Right lobe of liver (tissue), 6 donors: ENCODE measurements at regions not wholly inside any gene's neighbourhood (a gene's known extent, or its start where the extent isn't known, plus 50 kb on each side); places are given as distances from the start of the nearest gene placed in this dataset.

Experiments used
- ATAC-seq, 4 donors: fragments of 200-7000 bp; cut with Tn5 transposase; one replicate each; pipeline ENCODE4 v1.9.1; 2020; ENCODE audit warnings: mild to moderate bottlenecking in 4 of 4, moderate library complexity in 4 of 4
- DNase-seq, 3 donors: peaks; one replicate each; pipeline ENCODE4 v3.0.0-alpha.2; 2020
- H3K27ac ChIP-seq, 3 donors: fragments of 200-600 bp; one replicate each; pipeline ENCODE4 v1.8.0; 2022
- H3K27me3 ChIP-seq, 2 donors: fragments of 200-600 bp; one replicate each; pipeline ENCODE4 v1.8.0; 2022
- H3K36me3 ChIP-seq, 4 donors: fragments of 200-600 bp; sonication (generic) in 1 of 4; one replicate each; pipeline versions ENCODE4 v1.5.1 to v1.8.0; 2017 to 2022; ENCODE audit warnings: control low read depth in 1 of 4
- H3K4me1 ChIP-seq, 4 donors: fragments of 200-600 bp; sonication (generic) in 1 of 4; one replicate each; pipeline versions ENCODE4 v1.5.1 to v1.8.0; 2017 to 2022; ENCODE audit warnings: control low read depth in 1 of 4
- H3K4me3 ChIP-seq, 3 donors: fragments of 200-600 bp; one replicate each; pipeline ENCODE4 v1.8.0; 2022
- H3K9me3 ChIP-seq, 4 donors: fragments of 200-600 bp; sonication (generic) in 1 of 4; one replicate each; pipeline versions ENCODE4 v1.5.1 to v1.8.0; 2017 to 2022; ENCODE audit warnings: control low read depth in 1 of 4
- CTCF ChIP-seq, 4 donors: fragments of 200-600 bp in 3 of 4; fragments of 450-650 bp in 1 of 4; IDR thresholded peaks; one replicate each; pipeline versions ENCODE4 v1.5.1 to v1.8.0; 2016 to 2022; ENCODE audit warnings: antibody characterized with exemption in 4 of 4, mild to moderate bottlenecking in 2 of 4
- POLR2A ChIP-seq: fragments of 450-650 bp; IDR thresholded peaks from one replicate; pipeline ENCODE4 v1.6.1; 2017; ENCODE audit warnings: antibody characterized with exemption, mild to moderate bottlenecking
- WGBS: methylation state at CpG from one replicate; pipeline ENCODE4 v1.1.6; 2018; ENCODE audit warnings: low coverage, low lambda C conversion rate; ENCODE audit not compliant: insufficient coverage; ENCODE audit errors: missing lambda C conversion rate; 5-methylcytosine and 5-hydroxymethylcytosine counted together
- intact Hi-C, 2 donors: fragments of 100-400 bp; cut with DNase I; formaldehyde crosslinking; loops; one replicate each; pipeline versions ENCODE4 v1.11.2 to v1.14.1; 2022
- donor health status: DM: no; HTN: yes; CAD: no.
- donor health status: DM: no; HTN: no; CAD: no.
- donor health status: DM: no; HTN: no; CAD: no.
- donor health status: DM: no; HTN: yes; CAD: no.
- donor health status: DM: no; HTN: yes; CAD: no.

- Histone ChIP-seq H3K36me3 (no peaks in the 10 kb centered on the region), H3K4me3 (no peak overlapping the region), H3K27me3 (no peaks in the 10 kb centered on the region), H3K27ac (no peak overlapping the region), H3K9me3 (no peaks in the 10 kb centered on the region), H3K4me1 (no peaks in the 10 kb centered on the region)
- intact Hi-C loops = no loop called here
- DNase-seq (no peak), ATAC-seq (no peak)
- TF ChIP-seq CTCF (IDR thresholded peaks at IDR 0.05) (no peak), POLR2A (no peak)
These were observed 162.3 kb upstream of the ZNF462 start for GRCh38 chr9:106700676-106701075.

- TF ChIP-seq POLR2A (no peak), CTCF (IDR thresholded peaks at IDR 0.05) (no peak)
- no peak overlapping the region for H3K27ac ChIP-seq
- WGBS = 77% methylated on average over 1 of the region's 1 CpG
- H3K36me3 ChIP-seq = no peaks in the 10 kb centered on the region
- intact Hi-C loops = no loop called here
- no peaks in the 10 kb centered on the region for H3K4me1 ChIP-seq
- ATAC-seq (no peak), DNase-seq (no peak)
- no peaks in the 10 kb centered on the region for H3K9me3 ChIP-seq
- no peaks in the 10 kb centered on the region for H3K27me3 ChIP-seq
- H3K4me3 ChIP-seq = no peak overlapping the region
These were observed 161.4 kb upstream of the ZNF462 start for GRCh38 chr9:106701611-106702010.

GRCh38 chr9:106704056-106704615 is 158.8 kb upstream of the ZNF462 start:
- Histone ChIP-seq H3K27ac (no peak overlapping the region), H3K9me3 (no peaks in the 10 kb centered on the region), H3K4me3 (no peak overlapping the region), H3K4me1 (no peaks in the 10 kb centered on the region), H3K27me3 (no peaks in the 10 kb centered on the region), H3K36me3 (no peaks in the 10 kb centered on the region)
- no peak for TF ChIP-seq POLR2A
- no peak for TF ChIP-seq CTCF (IDR thresholded peaks at IDR 0.05)
- 70% methylated on average over 2 of the region's 5 CpGs for WGBS
- DNase-seq (no peak), ATAC-seq (no peak)
- intact Hi-C loops = no loop called here

GRCh38 chr9:106707291-106707690 is 155.7 kb upstream of the ZNF462 start:
- 25% methylated on average over 1 of the region's 1 CpG for WGBS
- no peak overlapping the region for H3K27ac ChIP-seq
- H3K4me3 ChIP-seq = no peak overlapping the region
- H3K36me3 ChIP-seq = no peaks in the 10 kb centered on the region
- DNase-seq (no peak), ATAC-seq (no peak)
- H3K27me3 ChIP-seq = no peaks in the 10 kb centered on the region
- H3K9me3 ChIP-seq = no peaks in the 10 kb centered on the region
- no peaks in the 10 kb centered on the region for H3K4me1 ChIP-seq
- intact Hi-C loops = no loop called here
- TF ChIP-seq POLR2A (no peak), CTCF (IDR thresholded peaks at IDR 0.05) (no peak)
